NCI-H1092 treated with DMSO at 0.1 percent for 48 hours (cell line): ENCODE measurements at regions not wholly inside any gene's neighbourhood (a gene's known extent, or its start where the extent isn't known, plus 50 kb on each side); places are given as distances from the start of the nearest gene placed in this dataset.
"Not testable (repeated sequence)": the region's sequence is repeated elsewhere in the genome, so short reads cannot be mapped to it uniquely, and the experiment has no call there.

Experiments used
- DNase-seq: peaks from one replicate; lab custom pipeline; 2025; lab: John Stamatoyannopoulos, UW

DNA sequence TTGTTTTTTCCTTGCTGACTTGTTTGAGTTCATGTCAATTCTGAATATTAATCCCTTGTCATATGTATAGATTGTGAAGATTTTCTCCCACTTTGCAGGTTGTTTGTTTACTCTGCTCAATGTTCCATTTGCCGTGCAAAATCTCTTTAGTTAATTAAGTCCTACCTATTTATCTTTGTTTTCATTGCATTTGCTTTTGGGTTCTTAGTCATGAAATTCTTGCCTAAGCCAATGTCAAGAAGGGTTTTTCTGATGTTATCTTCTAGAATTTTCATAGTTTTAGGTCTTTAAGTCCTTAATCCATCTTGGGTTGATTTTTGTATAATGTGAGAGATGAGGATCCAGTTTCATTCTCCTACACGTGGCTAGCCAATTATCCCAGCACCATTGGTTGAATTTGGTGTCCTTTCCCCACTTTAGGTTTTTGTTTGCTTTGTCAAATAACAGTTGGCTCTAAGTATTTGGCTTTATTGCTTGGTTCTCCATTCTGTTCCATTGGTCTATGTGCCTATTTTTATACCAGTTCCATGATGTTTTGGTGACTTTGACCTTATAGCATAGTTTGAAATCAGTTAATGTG, 163.1 kb upstream of the PGR start:
- DNase-seq = no peak

DNA sequence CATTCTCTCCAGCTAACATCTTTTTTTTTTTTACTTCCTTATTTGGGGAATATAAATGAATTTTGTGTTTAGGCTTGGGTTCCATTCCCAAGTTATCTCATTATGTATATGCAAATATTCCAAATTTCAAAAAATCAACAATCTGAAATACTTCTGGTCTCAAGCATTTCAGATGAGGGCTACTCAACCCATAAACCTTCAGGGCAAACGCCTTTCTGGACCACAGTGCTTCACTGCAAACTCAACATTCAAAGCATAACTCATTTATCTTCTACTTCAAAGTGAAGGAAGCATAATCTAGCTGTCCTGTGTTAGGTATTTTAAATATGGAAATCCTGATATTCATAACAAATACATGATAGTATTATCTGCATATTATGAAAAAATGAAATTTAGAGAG, 161.7 kb upstream of the PGR start:
- no peak for DNase-seq

DNA sequence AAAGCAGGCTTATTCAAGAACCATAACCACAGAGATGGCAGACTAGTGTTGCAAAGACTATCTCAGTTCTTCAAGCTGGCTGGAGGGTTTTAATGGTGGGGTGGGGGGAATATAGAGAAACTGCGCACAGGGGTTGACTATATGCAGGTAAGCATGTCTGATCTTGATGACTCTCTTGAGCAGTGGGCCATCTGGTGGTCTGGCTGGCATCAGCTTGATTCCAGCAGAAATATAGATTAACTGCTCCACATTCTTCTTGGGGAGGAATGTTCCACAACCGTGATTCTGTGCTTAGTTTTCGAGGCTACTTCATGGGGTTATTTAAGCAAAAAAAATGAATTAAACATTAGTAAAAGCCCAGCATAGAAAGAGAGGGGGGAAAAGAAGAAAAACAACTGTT, 158.8 kb upstream of the PGR start:
- DNase-seq = no peak

DNA sequence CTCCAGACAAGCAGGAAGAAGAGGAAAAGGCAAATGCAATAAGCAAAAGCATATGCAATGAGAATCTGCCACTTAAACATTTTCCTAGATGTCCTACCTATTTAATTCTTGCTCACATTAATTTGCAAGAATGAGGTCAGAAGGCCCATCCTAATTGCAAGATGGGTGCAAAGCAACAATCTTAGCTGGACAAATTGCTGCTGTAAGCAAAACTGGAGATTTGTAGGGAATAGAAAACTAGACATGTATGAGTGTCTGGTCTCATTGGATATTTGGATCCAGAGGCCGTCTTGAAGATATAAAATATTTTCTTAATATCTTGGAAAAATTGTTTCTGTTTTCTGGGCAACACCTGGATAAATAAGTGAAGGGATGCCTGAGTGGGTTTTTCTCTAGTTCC, 150.1 kb upstream of the PGR start:
- DNase-seq = no peak

DNA sequence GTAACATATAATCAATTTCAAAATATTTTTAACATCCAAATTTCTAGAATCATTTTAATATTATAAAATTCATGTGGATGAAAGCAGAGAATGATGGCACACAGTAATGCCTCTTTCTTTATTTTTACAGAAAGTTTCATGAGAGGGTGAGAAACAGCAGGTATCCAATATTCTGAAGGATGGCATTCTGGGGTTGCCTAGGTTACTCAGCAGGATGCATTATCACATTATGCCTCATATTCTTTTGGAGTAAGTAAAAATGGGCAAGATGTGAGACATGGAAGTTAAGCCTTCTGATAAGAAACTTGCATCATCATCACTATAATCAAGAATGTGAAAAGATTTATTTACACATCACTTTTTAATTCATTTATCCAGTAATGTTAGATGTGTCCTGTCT, 148.7 kb upstream of the PGR start:
- DNase-seq = no peak

DNA sequence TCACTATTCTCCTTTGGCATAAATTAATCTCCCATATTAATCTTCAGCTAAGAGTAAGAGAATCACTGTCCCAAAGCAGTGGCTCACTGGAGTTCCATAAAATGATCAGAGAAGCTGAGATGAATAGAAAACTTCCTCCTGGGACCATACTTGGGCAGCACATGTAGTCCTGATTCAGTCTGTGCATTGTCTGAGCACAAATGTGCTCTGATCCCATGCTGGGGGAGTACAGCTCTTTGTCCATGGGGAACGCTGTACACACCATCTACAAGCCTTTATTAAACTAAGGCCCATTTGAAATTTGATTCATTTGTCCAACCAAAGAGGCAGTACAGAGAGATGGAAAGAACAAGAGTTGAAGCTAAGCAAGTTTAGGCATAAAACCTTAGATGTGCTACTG, 147.4 kb upstream of the PGR start:
- DNase-seq = no peak

DNA sequence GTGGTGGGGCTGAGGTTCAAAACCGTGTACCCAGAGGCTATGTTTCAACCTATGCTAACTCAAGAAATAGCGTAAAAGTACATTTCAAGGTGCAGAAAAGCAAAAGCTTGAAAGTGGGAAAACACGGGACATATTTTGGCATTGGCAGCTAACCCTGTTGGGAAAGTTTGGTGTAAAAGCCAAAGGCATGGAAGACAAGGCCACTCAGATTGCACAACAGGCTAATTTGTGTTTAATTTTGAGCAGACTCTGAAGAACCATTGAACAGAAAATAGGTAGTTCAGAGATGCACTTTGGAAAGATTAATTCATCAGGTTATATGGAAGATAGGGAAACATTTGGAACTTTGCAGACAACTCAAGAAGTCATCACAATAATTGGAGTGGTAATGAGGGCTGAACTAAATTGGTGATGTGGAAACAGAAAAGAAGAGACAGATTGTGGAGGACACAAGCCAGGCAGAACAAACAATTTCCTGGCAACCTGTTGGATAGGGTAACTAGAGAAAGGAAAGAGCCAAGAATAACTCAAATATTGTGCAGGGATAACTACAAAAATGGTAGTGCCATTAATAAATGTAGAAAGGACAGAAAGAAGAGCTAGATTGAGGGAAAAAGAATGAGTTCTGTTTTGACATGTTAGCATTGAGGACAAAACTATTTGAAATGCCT, 140.5 kb upstream of the PGR start:
- DNase-seq = no peak

DNA sequence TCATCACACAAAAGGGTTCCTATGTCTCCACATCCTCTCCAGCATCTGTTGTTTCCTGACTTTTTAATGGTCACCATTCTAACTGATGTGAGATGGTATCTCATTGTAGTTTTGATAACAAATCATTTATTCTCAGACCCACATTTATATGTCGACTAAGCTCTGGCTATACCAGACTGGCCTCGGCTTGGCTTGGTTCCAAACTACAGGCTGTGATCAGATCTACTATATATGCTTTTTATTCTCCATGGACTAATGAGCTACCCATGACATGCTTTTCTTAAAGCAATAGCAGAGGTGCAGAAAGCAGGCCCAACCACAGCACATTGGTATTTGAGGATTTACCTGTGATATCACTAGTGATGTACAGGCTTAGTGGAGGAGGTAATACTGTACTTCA, 139.8 kb upstream of the PGR start:
- DNase-seq = no peak

DNA sequence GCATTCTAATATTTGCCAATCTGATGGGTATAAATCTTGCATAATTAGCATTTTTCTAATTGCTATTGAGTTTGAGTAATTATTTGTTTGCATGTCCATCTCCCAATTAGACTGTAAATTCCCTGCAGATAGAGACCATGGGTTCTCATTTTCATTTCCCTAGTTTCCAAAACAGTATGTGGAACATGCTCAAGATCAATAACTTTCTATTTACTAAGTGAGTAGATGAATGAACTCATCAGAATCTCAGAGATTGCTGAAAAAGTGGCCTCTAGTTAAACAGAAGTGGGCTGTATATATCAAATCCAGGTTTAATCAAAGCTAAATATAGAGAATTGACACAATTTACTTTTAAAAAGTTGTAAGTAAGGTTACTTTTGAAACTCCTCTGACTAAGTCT, 138.0 kb upstream of the PGR start:
- no peak for DNase-seq

DNA sequence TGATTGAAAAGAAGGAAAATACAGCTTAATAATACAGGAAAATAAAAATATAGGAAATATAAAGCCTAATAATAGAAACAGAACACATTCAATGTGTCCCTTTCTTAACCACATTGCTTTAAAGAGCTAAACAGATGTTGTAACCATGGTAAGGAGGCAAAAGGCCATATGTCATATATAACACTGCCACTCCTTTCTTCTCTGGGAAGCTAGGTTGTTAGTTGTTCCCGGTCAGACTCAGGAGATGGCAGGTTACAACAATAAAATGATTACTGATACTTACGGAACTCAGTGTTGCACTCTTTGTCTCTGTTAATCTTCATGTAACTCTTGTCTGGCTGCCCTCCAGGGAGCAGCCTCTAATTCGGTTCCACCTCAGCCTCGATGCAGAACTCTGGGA, 134.7 kb upstream of the PGR start:
- no peak for DNase-seq

DNA sequence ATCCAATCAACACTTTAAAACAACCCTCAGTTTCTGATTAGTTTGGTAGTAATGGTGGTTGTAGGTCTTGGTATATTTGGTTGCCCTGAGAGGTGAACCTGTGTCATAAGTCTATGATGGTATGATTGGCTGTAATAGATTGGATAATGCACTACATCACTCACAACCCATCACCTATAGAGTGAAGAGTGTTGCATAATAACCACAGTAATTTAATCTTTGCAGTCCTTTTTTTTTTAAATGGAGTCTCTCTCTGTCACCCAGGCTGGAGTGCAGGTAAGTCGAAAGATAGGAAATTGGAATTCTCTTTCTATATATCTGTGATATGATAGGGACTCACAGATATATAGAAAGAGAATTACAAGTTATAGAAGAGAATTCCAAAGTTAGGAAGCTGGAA, 133.4 kb upstream of the PGR start:
- no peak for DNase-seq

DNA sequence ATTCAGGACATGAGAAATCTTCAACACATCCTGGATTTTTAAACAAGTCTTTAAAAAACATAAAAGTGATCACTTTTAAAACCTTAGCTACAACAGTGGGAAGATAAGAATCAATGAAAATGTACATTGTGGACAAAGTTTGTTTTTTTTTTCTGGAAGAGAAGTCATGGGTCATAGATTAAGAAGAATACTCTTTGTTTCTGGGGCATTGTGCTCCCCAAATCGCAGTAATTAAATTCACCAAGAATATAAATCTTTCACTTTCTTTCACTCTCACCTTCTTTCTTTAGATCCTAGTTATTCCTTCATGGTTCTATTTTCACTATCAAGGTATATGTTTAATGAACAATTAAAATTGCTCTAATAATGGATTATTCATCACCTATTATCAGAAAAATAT, 132.6 kb upstream of the PGR start:
- DNase-seq = no peak

DNA sequence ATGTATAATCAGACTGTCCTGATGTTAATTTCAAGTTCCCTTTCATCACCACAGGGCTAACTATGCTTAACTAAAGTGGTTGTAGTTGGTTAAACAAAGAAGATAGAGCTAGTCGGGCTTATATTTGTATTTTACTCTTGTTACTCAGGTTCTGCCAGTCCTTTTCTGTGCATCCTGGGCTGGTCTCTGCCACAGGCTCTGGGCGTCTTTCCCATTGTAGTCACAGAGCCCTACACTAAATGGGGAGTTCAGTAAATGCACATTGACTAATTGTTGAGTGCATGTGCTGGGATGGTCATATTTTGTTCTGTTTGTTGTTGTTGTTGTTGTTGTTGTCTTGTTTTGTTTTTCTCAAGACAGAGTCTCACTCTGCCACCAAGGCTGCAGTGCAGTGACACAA, 125.4 kb upstream of the PGR start:
- no peak for DNase-seq

DNA sequence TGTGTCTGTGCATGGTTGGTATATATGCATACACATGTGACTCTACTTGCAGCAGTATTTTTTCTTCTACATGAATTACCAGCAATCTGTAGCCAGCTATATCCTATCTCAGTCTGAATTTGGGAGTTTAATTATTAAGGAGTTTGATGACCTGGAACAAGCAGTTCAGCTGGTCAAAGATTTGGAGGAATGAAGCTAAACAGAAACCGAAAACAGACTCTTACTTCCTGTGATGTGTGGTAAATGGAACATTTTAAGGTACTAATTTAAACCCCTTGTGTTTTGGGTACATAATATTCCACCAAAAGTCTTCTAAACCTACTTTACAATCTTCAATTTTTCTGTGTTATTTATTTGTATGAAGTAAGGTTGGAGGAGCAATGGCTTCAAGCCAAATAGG, 124.4 kb upstream of the PGR start:
- no peak for DNase-seq

DNA sequence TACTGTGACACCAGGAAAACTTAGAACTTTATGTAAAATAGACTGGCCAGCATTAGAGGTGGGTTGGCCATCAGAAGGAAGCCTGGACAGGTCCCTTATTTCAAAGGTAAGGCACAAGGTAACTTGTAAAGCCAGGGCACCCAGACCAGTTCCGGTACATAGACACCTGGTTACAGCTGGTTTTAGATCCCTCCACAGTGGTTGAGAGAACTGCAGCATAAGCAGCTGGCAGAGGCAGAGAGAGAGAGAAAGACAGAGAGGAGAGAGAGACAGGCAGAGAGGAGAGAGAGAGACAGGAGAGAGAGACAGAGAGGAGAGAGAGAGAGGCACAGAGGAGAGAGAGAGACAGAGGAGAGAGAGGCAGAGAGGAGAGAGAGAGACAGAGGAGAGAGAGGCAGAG, 116.0 kb upstream of the PGR start:
- not testable (repeated sequence) for DNase-seq

DNA sequence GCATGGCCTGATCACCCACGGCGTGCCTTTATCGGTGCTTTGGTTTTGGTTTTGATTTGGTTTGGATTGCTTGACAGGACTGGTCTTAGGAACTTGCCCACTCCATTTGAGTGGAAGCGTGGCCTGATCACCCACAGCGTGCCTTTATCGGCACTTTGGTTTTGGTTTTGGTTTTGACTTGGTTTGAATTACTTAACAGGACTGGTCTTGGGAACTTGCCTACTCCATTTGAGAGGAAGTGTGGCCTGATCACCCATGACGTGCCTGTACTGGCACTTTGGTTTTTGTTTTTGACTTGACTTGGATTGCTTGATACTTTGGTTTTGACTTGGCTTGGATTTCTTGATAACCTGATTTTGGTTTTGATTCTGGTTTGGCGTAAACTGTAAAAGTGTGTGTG, 115.5 kb upstream of the PGR start:
- not testable (repeated sequence) for DNase-seq

DNA sequence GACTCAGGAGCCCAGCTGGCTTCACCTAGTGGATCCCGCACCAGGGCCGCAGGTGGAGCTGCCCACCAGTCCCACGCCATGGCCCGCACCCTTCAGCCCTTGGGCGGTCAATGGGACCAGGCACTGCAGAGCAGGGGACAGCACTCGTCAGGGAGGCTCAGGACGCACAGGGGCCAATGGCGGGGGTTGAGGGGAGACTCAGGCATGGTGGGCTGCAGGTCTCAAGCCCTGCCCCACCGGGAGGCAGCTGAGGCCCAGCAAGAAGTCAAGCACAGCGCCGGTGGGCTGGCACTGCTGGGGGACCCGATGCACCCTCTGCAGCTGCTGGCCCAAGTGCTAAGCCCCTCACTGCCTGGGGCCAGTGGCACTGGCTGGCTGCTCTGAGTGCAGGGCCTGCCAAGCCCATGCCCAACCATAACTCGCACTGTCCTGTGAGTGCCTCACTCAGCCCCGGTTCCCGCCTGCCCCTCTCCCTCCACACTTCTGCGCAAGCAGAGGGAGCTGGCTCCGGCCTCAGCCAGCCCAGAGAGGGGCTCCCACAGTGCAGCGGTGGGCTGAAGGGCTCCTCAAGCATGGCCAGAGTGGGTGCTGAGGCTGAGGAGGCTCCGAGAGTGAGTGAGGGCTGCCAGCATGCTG, 111.7 kb upstream of the PGR start:
- DNase-seq = no peak

DNA sequence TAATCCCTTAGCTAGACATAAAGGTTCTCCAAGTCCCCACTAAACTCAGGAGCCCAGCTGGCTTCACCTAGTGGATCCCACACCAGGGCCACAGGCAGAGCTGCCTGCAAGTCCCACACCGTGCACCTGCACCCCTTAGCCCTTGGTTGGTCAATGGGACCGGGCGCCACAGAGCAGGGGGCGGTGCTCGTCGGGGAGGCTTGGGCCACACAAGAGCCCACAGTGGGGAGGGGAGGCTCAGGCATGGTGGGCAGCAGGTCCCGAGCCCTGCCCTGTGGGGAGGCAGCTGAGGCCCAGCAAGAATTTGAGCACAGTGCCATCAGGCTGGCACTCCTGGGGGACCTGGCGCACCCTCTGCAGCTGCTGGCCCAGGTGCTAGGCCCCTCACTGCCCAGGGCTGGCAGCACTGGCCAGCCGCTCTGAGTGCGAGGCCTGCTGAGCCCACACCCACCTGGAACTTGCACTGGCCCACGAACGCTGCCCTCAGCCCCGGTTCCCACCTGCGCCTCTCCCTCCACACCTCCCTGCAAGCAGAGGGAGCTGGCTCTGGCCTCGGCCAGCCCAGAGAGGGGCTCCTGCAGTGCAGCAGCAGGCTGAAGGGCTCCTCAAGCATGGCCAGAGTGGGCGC, 101.7 kb upstream of the PGR start:
- not testable (repeated sequence) for DNase-seq

DNA sequence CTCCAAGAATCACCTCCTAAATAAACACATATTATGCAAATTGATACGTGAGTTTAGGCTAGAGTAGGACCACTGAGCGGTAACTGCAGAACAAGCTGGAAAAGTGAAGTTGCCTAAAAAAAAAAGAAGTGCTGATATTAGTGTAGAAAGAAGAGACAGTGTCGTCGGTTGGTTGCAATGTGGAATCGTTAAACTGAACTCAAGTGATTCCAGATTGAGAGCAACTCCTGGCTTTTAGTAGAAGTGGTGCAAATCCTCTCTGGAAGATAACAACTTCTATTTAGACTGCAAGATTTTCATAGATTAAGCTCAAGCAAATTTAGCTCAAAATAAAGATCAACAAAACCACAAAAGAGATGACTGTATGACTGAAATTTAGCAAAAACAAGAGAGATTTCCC, 97.0 kb upstream of the PGR start:
- DNase-seq = no peak

DNA sequence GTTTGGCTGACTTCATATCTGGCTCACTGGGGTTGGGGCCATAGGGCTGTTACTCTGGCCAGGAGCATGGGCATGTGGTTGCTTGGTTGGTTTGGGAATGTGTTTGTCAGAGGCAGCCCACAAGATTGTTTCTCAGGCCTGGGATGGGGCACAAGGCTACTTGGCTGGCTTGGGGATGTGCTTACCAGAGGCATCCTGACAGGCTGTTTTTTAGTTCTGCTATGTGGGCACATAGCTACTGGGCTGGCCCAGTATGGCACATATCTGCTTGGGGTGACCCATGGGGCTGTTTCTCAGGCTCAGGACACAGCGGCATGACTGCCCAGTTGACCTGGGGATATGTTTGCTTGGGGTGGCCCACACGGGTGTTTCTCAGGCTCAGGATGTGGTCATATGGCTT, 94.6 kb upstream of the PGR start:
- no peak for DNase-seq

DNA sequence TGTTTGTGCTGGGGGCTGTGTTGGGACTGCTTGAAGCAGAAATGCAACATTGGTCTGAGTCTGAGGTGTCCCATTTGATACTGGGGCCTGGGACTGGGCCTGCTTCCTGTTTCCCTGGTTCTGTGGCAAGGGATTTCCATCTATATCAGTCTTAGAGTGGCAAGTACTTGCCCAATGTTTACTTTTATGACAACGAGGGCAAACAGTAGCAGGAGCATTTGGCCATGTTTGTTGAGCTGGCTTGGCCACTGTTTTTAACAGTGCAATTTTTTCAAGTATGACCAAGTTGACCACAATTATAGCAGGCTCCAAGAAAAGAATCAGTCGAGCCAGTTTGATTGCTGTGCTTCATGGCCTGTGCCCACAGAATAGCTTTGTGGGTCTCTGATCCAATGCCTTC, 88.5 kb upstream of the PGR start:
- not testable (repeated sequence) for DNase-seq

DNA sequence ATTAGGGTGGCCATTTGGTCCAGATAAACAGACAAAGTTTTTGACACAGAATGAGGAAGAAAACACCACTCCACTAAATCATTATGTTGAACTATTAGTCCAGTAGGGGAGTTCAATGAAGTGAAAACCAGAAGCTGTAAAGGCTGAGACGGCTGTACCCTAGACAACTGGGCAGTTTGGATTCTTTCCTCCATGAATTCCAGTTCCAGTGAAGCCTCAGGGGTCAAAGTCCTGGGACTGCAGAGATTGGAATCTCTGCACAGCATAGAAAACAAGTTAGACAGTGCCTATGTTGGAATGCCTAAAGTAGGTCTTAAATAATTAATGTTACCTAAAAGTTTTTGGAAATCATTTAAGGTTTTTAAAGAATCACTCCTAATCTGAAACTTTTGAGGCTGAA, 86.5 kb upstream of the PGR start:
- DNase-seq = not testable (repeated sequence)

DNA sequence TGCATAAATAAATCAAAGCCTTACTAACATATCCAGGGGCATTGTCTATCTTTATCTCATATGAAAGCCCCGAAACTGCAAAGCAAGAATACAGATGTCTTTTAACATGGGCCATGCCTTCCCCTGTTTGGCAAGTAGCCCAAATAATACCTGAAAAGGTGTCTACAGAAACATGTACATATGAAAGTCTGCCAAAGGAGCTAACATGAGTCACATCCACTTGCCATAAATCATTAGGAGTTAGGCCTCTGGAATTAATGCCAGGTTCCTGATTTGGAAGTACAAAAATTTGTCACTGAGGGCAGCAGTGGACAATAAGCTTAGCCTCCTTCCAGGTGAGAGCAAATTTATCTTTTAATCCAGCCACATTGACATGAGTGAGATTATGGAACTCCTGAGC, 85.5 kb upstream of the PGR start:
- no peak for DNase-seq
